Stimulated activated CD8-positive, alpha-beta memory T cell treated with anti-CD3 and anti-CD28 coated beads, Interleukin-7, amount 100 ng/mL, for 4 hours (primary cell): ENCODE measurements at regions not wholly inside any gene's neighbourhood (a gene's known extent, or its start where the extent isn't known, plus 50 kb on each side); places are given as distances from the start of the nearest gene placed in this dataset.

Source experiments
- DNase-seq, 2 donors: peaks; one replicate each; pipeline ENCODE4 v3.0.0-alpha.2; 2020; ENCODE audit warnings: low read depth in 2 of 2

- no peak for DNase-seq
Observed at GRCh38 chr14:98607341-98607910, 664.6 kb downstream of the BCL11B start.

GRCh38 chr14:98608071-98609060, 663.6 kb downstream of the BCL11B start:
- DNase-seq: no peak

GRCh38 chr14:98612434-98613200, 659.4 kb downstream of the BCL11B start:
- no peak for DNase-seq

- DNase-seq: no peak
Observed at GRCh38 chr14:98614741-98615140, 657.3 kb downstream of the BCL11B start.

DNA sequence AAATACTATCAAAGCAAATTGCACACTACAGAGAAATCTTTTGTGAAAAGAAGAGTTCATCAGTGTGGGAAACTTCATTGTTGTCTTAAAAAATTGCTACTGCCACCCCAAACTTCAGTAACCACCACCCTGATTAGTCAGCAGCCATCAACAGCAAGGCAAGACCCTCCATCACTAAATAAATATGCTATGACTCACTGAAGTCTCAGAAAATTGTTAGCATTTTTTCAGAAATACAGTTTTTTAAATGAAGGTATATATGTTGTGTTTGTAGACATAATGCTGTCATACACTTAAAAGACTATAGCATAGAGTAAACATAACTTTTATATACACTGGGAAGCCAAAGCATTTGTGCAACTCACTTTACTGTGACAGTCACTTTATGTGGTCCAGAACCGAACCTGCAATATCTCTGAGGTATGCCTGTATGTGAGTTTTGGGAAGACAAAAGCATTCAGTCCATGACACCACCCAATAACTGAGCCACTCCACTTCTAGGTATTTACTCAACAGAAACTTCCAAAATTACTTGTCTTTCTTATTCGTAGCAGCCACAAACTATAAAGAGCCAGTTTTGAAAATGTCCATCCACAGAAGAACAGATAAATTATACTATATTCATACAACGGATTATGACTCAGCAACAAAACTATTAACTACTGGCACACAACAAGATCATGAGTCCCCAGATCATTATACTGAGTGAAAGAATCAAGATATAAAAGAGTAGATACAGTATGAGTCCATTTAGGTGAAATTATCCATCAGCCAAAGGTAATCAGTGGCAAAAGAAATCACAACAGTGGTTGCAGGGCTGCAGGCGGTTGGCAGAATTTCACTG, 649.6 kb downstream of the BCL11B start:
- DNase-seq: no peak

- no peak for DNase-seq
Observed at GRCh38 chr14:98623788-98624415, 648.1 kb downstream of the BCL11B start.

DNA sequence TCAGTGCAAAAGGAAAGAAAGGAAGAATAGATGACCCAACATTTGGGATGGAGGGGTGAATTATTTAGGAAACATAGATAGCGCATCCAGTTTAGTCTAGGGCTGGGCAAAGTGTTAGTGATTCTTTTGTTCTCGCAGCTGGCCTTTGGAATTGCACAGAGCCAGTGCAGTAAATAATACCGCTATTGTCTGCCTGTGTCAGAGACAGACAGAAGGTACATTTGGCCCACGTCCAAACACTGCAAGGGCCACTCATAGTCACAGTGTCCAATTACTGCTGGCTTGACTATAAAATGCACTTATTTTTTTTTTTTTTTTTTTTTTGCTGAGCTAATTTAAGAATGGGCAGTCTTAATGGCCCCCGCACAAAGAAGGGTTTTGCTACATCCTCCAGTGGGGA, 638.6 kb downstream of the BCL11B start:
- DNase-seq: no peak

- DNase-seq: no peak
Observed at GRCh38 chr14:98634043-98634820, 637.8 kb downstream of the BCL11B start.

DNA sequence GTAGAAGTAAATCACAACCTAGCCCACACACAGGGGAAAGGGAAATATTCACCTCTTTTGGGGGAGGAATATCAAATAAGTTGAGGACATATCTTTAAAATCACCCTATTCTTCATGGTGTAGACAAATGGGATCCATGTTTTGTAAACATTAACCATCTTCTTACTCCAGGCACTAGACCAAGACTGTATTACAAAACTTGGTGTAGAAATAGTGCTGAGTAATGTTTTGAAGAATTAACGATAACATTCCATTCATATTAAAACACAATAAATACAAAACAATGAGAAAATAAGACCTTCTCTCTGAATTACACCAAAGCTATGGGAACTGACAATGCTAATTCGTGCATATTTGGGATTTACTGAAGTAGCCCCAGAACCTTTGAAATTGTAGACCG, 633.6 kb downstream of the BCL11B start:
- DNase-seq: no peak

DNA sequence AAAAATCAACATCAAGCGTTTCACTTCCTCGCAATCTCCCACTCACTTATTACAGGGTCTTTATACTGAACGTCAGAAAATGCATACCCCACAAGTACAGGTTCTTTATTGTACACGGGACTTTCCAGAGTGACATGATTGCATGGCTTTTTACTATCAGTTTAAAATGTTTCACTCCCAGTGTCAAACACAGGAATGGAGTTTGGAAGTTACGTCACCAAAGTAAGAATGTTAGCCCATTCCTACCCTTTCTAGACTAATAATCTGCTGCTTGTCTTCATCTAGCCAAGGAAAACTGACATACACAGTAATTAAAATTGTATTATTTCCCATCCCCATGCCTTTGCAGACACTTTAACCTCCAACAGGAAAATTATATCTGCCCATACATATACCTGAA, 624.2 kb downstream of the BCL11B start:
- no peak for DNase-seq

GRCh38 chr14:98651037-98651436, 621.0 kb downstream of the BCL11B start:
- no peak for DNase-seq

- DNase-seq: no peak
Observed at GRCh38 chr14:98665007-98665406, 607.0 kb downstream of the BCL11B start.

GRCh38 chr14:98666545-98666944, 605.5 kb downstream of the BCL11B start:
- DNase-seq: no peak

DNA sequence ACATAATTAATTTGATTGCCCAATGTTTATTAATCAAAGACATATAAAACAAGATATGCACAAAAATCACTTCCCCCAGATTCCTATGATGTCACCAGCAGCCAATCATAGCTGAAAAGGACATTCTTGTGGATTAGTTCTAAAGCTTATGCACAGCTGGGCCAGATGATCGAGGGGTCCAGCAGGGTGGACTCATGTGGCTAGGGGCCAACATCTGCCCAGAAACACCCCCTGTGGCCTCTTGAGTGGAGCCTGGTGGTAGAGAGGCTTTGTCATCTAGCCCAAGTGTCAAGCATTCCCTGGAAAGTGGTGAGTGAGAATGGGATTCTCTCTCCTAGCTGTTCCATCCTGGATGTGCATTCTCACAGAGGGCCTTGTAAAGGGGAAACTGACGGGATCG, 590.0 kb downstream of the BCL11B start:
- DNase-seq: no peak

DNA sequence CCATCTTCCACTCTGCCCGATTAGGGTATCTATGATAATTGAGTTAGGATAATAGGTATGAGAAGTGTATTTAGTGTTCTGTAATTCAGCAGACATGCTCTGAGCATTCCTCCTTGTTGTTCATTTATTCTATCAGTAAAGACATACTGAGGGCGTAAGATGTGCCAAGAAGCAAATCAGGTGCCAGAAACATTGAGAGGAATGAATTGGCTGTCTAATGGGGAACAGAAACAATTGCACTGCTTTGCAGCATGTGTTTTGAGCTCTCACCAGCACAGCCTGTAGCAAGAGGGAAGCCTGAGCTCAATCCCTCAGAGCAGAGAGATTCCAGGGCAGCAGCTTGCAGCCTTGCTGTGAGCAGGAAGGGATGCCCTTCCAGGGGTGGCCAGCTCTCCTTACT, 589.3 kb downstream of the BCL11B start:
- DNase-seq: no peak

- no peak for DNase-seq
Observed at GRCh38 chr14:98684468-98684867, 587.5 kb downstream of the BCL11B start.

- DNase-seq: no peak
Observed at GRCh38 chr14:98685725-98686124, 586.3 kb downstream of the BCL11B start.

GRCh38 chr14:98688446-98688845, 583.6 kb downstream of the BCL11B start:
- no peak for DNase-seq

GRCh38 chr14:98689951-98690350, 582.0 kb downstream of the BCL11B start:
- no peak for DNase-seq

DNA sequence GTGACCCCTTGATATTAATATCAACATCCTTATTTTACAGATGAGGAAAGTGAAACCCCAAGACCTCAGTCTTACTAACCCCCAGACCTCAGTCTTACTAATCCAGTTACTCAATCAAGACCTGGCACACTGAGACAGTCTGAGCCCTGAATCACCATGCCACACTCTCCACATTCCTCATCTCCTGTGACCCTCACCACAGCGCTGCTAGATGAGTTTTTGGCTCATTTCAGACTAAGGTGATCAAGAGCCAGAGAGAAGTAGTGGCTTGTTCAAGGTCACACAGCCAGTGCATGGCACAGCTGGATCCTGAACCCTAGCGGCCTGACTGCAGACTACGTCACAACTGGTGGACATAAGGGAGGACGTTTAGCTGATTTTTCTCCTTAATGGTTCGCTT, 579.2 kb downstream of the BCL11B start:
- DNase-seq: no peak
